ENCODE measurements at regions not wholly inside any gene's neighbourhood (a gene's known extent, or its start where the extent isn't known, plus 50 kb on each side); places are given as distances from the start of the nearest gene placed in this dataset.
A peak's percentile ranks its signal among the peaks of the same experiment; 100 is the strongest.

GRCh38 chr6:113732384-113732966 lies 124.7 kb upstream of the MARCKS start:
- Histone ChIP-seq H3K27ac (peak overlapping the region in 1 of 21 experiments; percentile 17), H3K4me3 (no peak overlapping the region)

DNA sequence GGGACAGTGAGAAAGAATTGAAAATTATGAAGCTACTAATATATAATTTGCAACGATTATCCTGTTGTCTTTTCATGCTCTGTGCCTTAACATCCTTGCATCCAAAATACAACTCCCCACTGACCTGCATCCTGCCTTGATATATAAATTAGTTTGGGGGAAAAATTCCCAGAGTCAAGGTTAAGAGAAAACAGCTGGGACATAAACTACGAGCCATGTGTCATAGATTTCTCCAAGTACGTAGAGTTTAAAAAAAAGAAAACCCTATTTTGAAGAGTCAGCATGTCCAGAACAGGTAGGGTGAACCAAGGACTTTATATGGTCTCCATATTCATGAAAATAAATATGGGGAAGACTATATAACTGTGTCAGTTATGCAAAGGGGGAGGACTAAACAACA lies 123.8 kb upstream of the MARCKS start:
- no peak overlapping the region for H3K27ac ChIP-seq
- H3K4me3 ChIP-seq = no peak overlapping the region

- peak overlapping the region in 1 of 21 experiments; percentile 14 for H3K27ac ChIP-seq
- no peak overlapping the region for H3K4me3 ChIP-seq
Measured at GRCh38 chr6:113734982-113735381, 122.2 kb upstream of the MARCKS start.

- H3K27ac ChIP-seq = peak overlapping the region in 2 of 21 experiments; percentile 14 to 16
- H3K4me3 ChIP-seq = no peak overlapping the region
Measured at GRCh38 chr6:113735491-113735890, 121.7 kb upstream of the MARCKS start.

DNA sequence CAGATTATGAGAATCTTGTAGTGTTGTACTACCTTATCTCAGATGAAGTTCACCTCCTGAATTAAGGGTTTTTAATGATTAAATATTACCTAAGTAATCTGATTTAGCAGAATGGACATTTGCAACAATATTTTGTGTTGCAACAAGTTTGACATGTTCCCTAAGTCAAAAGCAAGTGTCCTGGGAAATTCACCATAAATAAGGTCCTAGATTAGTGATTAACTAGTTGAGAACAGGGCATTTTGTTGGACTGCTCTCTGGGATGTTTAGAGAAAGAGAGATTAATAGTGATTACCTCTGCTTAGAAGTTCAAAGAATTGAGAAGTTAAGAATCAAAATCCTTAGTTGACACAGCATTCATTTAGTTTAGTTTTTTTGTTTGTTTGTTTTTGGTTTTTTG lies 120.2 kb upstream of the MARCKS start:
- H3K27ac ChIP-seq = no peak overlapping the region
- H3K4me3 ChIP-seq = no peak overlapping the region

DNA sequence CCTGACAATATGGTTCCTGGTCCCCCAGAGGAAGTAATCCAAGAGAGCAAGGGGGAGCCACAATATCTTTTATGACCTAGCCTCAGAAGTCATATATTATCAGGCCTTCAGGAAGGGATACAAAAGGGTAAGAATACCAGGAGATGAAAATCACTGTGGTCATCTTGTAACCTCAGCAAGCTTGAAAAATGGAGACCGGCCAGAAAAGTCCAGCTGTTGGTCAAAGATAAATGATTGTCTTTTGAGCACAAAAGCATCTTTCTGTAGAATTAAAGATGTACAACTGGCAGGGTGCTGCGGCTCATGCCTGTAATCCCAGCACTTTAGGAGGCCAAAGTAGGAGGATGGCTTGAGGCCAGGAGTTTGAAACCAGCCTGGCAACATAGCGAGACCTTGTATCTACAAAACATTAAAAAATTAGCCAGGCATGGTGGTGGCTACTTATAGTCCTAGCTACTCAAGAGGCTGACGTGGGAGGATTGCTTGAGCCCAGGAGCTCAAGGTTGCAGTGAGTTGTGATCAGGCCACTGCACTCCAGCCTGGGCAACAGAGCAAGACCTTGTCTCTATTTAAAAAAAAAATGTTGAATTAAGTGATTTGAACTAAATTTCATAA lies 118.0 kb upstream of the MARCKS start:
- H3K4me3 ChIP-seq = no peak overlapping the region
- no peak overlapping the region for H3K27ac ChIP-seq

DNA sequence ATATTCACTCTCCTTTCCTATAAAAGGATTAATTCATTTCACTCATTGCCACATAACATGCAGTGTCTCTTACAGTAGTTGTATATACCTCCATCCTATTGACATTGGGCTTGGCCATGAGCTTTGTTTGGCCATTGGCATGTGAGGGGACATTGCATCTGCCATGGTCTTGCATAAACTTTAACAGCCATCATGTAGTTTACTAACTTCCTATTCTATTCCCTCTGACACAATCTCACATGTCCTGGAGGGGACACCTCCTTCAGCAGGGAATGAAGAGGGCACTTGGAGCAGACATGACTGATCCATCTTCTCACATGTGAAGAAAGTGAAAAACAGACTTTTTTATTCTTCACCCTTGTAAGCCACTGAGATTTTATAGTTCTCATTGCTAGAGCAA lies 115.5 kb upstream of the MARCKS start:
- Histone ChIP-seq H3K27ac (no peak overlapping the region), H3K4me3 (no peak overlapping the region)

GRCh38 chr6:113742342-113742741 lies 114.8 kb upstream of the MARCKS start:
- Histone ChIP-seq H3K4me3 (no peak overlapping the region), H3K27ac (no peak overlapping the region)

GRCh38 chr6:113744861-113745260 lies 112.3 kb upstream of the MARCKS start:
- Histone ChIP-seq H3K27ac (no peak overlapping the region), H3K4me3 (no peak overlapping the region)

- Histone ChIP-seq H3K27ac (no peak overlapping the region), H3K4me3 (no peak overlapping the region)
Measured at GRCh38 chr6:113750151-113750855, 106.8 kb upstream of the MARCKS start.

- Histone ChIP-seq H3K27ac (no peak overlapping the region), H3K4me3 (no peak overlapping the region)
Measured at GRCh38 chr6:113754291-113754690, 102.9 kb upstream of the MARCKS start.

DNA sequence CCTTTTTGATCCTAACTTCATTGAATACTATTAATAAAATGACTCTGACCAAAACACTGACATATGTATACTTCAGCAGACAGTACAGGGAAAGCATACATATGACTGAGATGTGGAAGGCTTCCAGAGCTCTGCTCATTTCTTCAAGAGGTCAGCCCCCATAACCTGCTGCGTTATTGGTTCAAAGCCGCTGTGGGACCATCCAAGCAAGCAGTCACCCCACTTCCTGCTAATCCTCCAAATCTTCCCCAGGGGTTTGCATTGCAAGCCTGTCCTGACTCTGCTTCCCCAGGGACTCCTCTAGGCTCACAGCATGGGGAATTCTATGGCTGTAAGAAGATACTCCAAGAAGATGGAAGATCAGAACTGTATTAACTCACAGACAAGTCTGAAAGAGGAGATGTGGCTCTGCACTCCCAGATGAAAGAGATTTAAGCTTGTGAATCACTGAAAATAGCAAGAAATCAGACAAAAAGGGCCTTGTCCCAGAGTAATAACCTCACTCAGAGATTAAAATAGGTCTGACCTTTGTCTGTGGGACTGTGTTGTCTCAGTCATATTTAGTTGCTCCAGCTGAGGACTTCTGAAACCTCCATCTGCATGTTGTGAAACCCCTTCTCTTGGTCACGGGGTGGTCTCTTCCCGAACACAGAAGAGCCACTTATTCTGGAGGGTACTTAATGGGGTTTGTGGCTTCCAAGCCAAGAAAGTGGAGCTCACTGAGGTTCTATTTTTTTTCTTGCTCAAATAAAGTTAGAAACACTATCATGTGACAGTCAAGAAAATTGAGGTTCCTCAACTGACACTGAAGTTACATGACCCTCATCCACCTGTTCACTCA lies 101.5 kb upstream of the MARCKS start:
- H3K4me3 ChIP-seq = no peak overlapping the region
- no peak overlapping the region for H3K27ac ChIP-seq

- H3K27ac ChIP-seq = no peak overlapping the region
- no peak overlapping the region for H3K4me3 ChIP-seq
Measured at GRCh38 chr6:113756290-113756665, 100.9 kb upstream of the MARCKS start.

DNA sequence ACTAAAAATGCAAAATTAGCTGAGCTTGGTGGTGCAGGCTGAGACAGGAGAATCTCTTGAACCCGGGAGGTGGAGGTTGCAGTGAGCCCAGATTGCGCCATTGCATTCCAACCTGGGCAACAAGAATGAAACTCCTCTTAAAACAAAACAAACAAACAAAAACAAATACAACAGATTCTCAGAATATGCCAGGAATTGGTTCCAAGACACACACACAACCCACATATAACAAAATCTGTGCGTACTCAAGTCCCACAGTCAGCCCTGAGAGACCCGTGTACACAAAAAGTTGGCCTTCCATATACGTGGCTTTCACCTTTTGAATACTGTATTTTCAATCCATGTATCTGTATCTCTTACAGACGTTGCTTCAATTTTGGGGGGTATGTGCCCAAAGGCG lies 98.9 kb upstream of the MARCKS start:
- no peak overlapping the region for H3K4me3 ChIP-seq
- H3K27ac ChIP-seq = peak overlapping the region in 1 of 21 experiments; percentile 37

DNA sequence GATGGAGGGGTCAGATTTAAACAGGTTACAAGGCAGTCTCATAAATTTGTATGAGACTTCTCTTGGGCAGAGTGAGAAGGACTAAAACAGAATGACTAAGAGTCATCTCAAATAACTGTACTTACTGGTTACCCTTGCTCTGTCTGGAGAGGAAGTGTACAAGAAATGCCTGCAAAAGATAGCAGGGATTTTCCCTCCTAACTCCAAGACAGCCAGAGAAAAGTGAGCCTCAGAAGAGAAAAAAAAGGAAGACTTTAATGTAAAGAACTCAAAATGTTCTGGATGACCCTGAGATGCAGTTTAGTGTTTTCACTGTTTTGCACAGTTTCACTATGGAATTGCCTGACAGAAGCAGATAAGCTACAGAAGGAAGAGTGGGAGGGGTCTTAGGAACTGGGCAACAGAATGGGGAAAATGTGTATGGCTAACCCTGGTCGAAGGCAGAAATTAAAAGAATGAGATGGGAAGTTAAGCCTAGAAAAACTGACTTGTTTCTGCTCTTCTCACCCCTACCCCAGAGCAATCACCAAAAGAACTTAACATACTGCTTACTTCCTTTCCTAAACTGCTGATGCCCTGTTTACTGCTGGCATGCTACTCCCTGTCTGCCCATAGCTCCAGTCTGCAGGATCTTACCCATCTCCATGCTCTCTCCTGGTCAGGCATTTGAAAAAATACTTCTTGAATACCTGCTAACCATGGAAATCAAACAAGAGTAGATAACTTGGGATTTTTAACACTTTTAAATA lies 98.1 kb upstream of the MARCKS start:
- Histone ChIP-seq H3K27ac (peak overlapping the region in 1 of 21 experiments; percentile 37), H3K4me3 (no peak overlapping the region)

DNA sequence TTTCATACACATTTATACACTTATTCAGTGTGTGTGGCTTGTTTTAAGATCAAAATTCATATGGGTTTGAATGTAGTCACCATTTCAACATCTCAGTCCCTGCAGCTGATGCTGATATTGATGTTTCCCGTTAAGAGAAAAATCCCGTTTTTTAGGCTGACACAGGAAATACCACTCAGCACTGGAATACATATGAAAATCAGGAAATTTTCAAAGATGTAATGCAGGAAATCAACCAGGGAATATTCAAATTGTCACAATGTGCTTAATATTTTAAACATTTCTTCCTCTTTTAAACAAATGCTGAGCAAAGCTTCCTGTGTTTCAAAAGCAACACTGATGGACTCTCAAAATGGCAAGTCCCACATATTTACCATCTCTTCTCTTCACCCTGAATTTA lies 94.5 kb upstream of the MARCKS start:
- Histone ChIP-seq H3K4me3 (no peak overlapping the region), H3K27ac (peak overlapping the region in 4 of 21 experiments; percentile 22 to 69 (median 52))

- Histone ChIP-seq H3K4me3 (no peak overlapping the region), H3K27ac (peak overlapping the region in 6 of 21 experiments; percentile 22 to 69 (median 44))
Measured at GRCh38 chr6:113763311-113763766, 93.8 kb upstream of the MARCKS start.

- Histone ChIP-seq H3K4me3 (no peak overlapping the region), H3K27ac (peak overlapping the region in 6 of 21 experiments; percentile 22 to 69 (median 44))
Measured at GRCh38 chr6:113763876-113764275, 93.3 kb upstream of the MARCKS start.

DNA sequence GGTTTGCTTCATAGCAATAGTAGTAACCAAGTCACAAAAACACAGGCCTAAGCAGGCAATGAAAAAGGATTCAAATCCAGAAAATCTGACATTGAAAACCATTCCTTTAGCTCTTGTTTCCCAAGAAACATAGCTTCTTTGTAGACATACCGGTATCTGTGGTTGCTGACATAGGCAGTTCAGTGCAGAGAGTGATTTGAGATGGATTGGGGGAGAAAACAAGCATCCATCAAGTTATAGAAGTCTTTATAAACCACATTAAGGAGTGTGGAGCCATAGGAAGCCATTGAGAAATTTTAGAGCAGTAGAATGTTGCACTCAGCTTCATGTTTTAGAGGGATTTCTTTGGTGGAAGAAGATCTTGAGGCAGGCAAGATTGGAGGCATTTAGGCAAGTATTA lies 91.2 kb upstream of the MARCKS start:
- no peak overlapping the region for H3K4me3 ChIP-seq

GRCh38 chr6:113767985-113768384 lies 89.2 kb upstream of the MARCKS start:
- Histone ChIP-seq H3K27ac (no peak overlapping the region), H3K4me3 (no peak overlapping the region)

More for the DNA sequence above, 91.2 kb upstream of the MARCKS start:
- no peak overlapping the region for H3K27ac ChIP-seq
